HCT116 (cell line): ENCODE measurements at regions not wholly inside any gene's neighbourhood (a gene's known extent, or its start where the extent isn't known, plus 50 kb on each side); places are given as distances from the start of the nearest gene placed in this dataset.

Experiments used
- ATAC-seq: fragments of 200-7000 bp; cut with Tn5 transposase; 2 replicates; pipeline ENCODE4 v1.9.1; 2020; ENCODE audit warnings: mild to moderate bottlenecking, moderate library complexity
- BruUV-seq: library from RNA; stranded (reverse); fragments of 400-500 nt; replicated peaks from 2 replicates; lab custom pipeline; 2021; lab: Mats Ljungman, UMichigan
- CTCF ChIA-PET: fragments of 300-600 bp; sonication (Branson Sonifier 250); formaldehyde crosslinking; loops from one replicate; lab custom pipeline; 2021; ENCODE audit warnings: antibody characterized with exemption; lab: Charles Lee
- POLR2A ChIA-PET: fragments of 300-600, 350-600 bp; sonication (Branson Sonifier 250); formaldehyde crosslinking; loops from one replicate; lab custom pipeline; 2021; ENCODE audit warnings: antibody characterized with exemption; lab: Charles Lee
- RAD21 ChIA-PET, 2 experiments: fragments of 300-600 bp; sonication (Branson Sonifier 250); formaldehyde crosslinking; loops; one replicate each; lab custom pipeline; 2023; ENCODE audit warnings: low total read pairs in 2 of 2; ENCODE audit not compliant: uncharacterized antibody in 2 of 2, unreplicated experiment in 2 of 2, low non-redundant PET in 1 of 2; lab: Charles Lee
- DNase-seq: peaks from one replicate; pipeline ENCODE4 v3.0.0-alpha.2; 2010; ENCODE audit warnings: low read depth, low spot score
- H2AFZ ChIP-seq: fragments of 200-600 bp; shearing (Covaris generic), sonication (generic); 2 replicates; pipeline ENCODE4 v1.6.1; 2017; ENCODE audit warnings: low read depth, mixed run types, mixed read lengths, antibody characterized with exemption, low read length; ENCODE audit not compliant: poor library complexity, severe bottlenecking
- H3K27ac ChIP-seq: 2 replicates; pipeline ENCODE4 v1.5.1; 2012; ENCODE audit warnings: low read depth, low read length
- H3K27me3 ChIP-seq: fragments of 200-600 bp; sonication (generic); 2 replicates; pipeline ENCODE4 v1.6.1; 2016; ENCODE audit warnings: mixed run types, low read length, mixed read lengths; ENCODE audit not compliant: insufficient read depth
- H3K36me3 ChIP-seq, 2 experiments: fragments of 200-500 bp in 1 of 2; fragments of 200-600 bp in 1 of 2; sonication (Bioruptor generic) in 1 of 2; sonication (generic) in 1 of 2; 2 replicates each; pipeline versions ENCODE4 v1.5.1 to v1.6.1; 2014 to 2016; ENCODE audit warnings: low read length in 2 of 2, inconsistent platforms in 1 of 2, mixed read lengths in 1 of 2, mixed run types in 1 of 2; ENCODE audit not compliant: insufficient read depth in 2 of 2, control insufficient read depth in 1 of 2
- H3K4me1 ChIP-seq, 2 experiments: fragments of 200-600 bp in 1 of 2; sonication (generic) in 1 of 2; 2 replicates each; pipeline versions ENCODE4 v1.5.1 to v1.6.1; 2012 to 2017; ENCODE audit warnings: low read length in 2 of 2, inconsistent platforms in 1 of 2, mild to moderate bottlenecking in 1 of 2, mixed read lengths in 1 of 2, mixed run types in 1 of 2, moderate library complexity in 1 of 2; ENCODE audit not compliant: insufficient read depth in 2 of 2, control insufficient read depth in 1 of 2
- H3K4me2 ChIP-seq: fragments of 200-600 bp; sonication (generic); 2 replicates; pipeline ENCODE4 v1.6.1; 2017; ENCODE audit warnings: mixed run types, low read length, mixed read lengths
- H3K4me3 ChIP-seq, 2 experiments: fragments of 200-600 bp in 1 of 2; sonication (generic) in 1 of 2; replicated peaks in 1 of 2; 2 replicates each; pipeline ENCODE4 v1.5.1; 2011 to 2016; ENCODE audit warnings: low read length in 2 of 2, control low read depth in 1 of 2, low read depth in 1 of 2, mild to moderate bottlenecking in 1 of 2, mixed read lengths in 1 of 2, mixed run types in 1 of 2
- H3K79me2 ChIP-seq: fragments of 200-600 bp; sonication (generic); 2 replicates; pipeline ENCODE4 v1.6.1; 2017; ENCODE audit warnings: mild to moderate bottlenecking, mixed run types, low read length, moderate library complexity, mixed read lengths; ENCODE audit not compliant: insufficient read depth
- H3K9ac ChIP-seq: fragments of 200-600 bp; sonication (generic); 2 replicates; pipeline ENCODE4 v1.6.1; 2016; ENCODE audit warnings: low read length, mixed read lengths
- H3K9me2 ChIP-seq: fragments of 200-600 bp; sonication (generic), shearing (Covaris generic); 2 replicates; pipeline ENCODE4 v1.6.1; 2017; ENCODE audit warnings: mixed run types, mild to moderate bottlenecking, moderate library complexity; ENCODE audit not compliant: insufficient read depth
- H3K9me3 ChIP-seq, 2 experiments: fragments of 200-500 bp in 1 of 2; fragments of 200-600 bp in 1 of 2; sonication (Bioruptor generic) in 1 of 2; sonication (generic) in 1 of 2; 2 replicates each; pipeline ENCODE4 v1.6.1; 2014 to 2017; ENCODE audit warnings: low read length in 2 of 2, mixed read lengths in 2 of 2, inconsistent platforms in 1 of 2, low read depth in 1 of 2, mild to moderate bottlenecking in 1 of 2, mixed run types in 1 of 2, moderate library complexity in 1 of 2; ENCODE audit not compliant: control insufficient read depth in 1 of 2, insufficient read depth in 1 of 2
- H4K20me1 ChIP-seq: fragments of 200-600 bp; sonication (generic), shearing (Covaris generic); 2 replicates; pipeline ENCODE4 v1.6.1; 2017; ENCODE audit warnings: mixed run types, mild to moderate bottlenecking, moderate library complexity; ENCODE audit not compliant: insufficient read depth
- ATF3 ChIP-seq: IDR thresholded peaks from 2 replicates; pipeline ENCODE4 v1.6.1; 2012
- CBX3 ChIP-seq: IDR thresholded peaks from 2 replicates; pipeline ENCODE4 v1.6.1; 2012; ENCODE audit warnings: low read depth
- CTCF ChIP-seq, 3 experiments: fragments of 200-600 bp in 1 of 3; sonication (generic) in 1 of 3; IDR thresholded peaks in 2 of 3; conservative IDR thresholded peaks in 1 of 3; 2 replicates each; pipeline ENCODE4 v1.5.1; 2012 to 2017; ENCODE audit warnings: low read depth in 2 of 3, low read length in 2 of 3, antibody characterized with exemption in 1 of 3, borderline replicate concordance in 1 of 3, control low read depth in 1 of 3, mild to moderate bottlenecking in 1 of 3, mixed read lengths in 1 of 3, mixed run types in 1 of 3, moderate library complexity in 1 of 3; ENCODE audit not compliant: insufficient read depth in 1 of 3
- EGR1 ChIP-seq: IDR thresholded peaks from 2 replicates; pipeline ENCODE4 v1.6.1; 2012; ENCODE audit warnings: low read depth
- EZH2 ChIP-seq: fragments of 200-600 bp; sonication (generic); IDR thresholded peaks from 2 replicates; pipeline ENCODE4 v1.6.1; 2017; ENCODE audit warnings: antibody characterized with exemption, mixed run types
- FOSL1 ChIP-seq: IDR thresholded peaks from 2 replicates; pipeline ENCODE4 v1.6.1; 2012; ENCODE audit warnings: low read depth
- MAX ChIP-seq: IDR thresholded peaks from 2 replicates; pipeline ENCODE4 v1.6.1; 2012
- REST ChIP-seq: IDR thresholded peaks from 2 replicates; pipeline ENCODE4 v1.6.1; 2012; ENCODE audit warnings: low read depth
- SP1 ChIP-seq: IDR thresholded peaks from 2 replicates; pipeline ENCODE4 v1.6.1; 2012; ENCODE audit warnings: low read depth
- SRF ChIP-seq: IDR thresholded peaks from 2 replicates; pipeline ENCODE4 v1.6.1; 2012; ENCODE audit warnings: low read depth
- YY1 ChIP-seq: IDR thresholded peaks from 2 replicates; pipeline ENCODE4 v1.6.1; 2011; ENCODE audit warnings: low read length, low read depth, moderate library complexity, mild to moderate bottlenecking; ENCODE audit not compliant: insufficient replicate concordance; ENCODE audit errors: extremely low read depth
- ZBTB33 ChIP-seq: IDR thresholded peaks from 2 replicates; pipeline ENCODE4 v1.6.1; 2011; ENCODE audit warnings: mild to moderate bottlenecking, low read length, moderate library complexity; ENCODE audit not compliant: insufficient replicate concordance; ENCODE audit errors: extremely low read depth
- ZFX ChIP-seq: fragments of 450-650 bp; IDR thresholded peaks from 2 replicates; pipeline ENCODE4 v1.6.1; 2017
- intact Hi-C: fragments of 100-400 bp; cut with micrococcal nuclease; formaldehyde crosslinking; loops from 2 replicates; pipeline ENCODE4 v1.10.0; 2022

GRCh38 chr7:19262826-19263225, 117.6 kb upstream of the FERD3L start:
- Histone ChIP-seq H3K4me3 (no peak overlapping the region), H3K9me2 (no peaks in the 10 kb centered on the region), H4K20me1 (no peaks in the 10 kb centered on the region), H3K27me3 (no peaks in the 10 kb centered on the region), H3K4me1 (no peaks in the 10 kb centered on the region), H3K9me3 (no peaks in the 10 kb centered on the region), H2AFZ (no peak overlapping the region), H3K36me3 (no peaks in the 10 kb centered on the region), H3K9ac (no peak overlapping the region), H3K4me2 (no peak overlapping the region), H3K27ac (no peak overlapping the region), H3K79me2 (no peaks in the 10 kb centered on the region)
- TF ChIP-seq SRF = no peak
- TF ChIP-seq ZFX = no peak
- no peak for TF ChIP-seq ATF3
- TF ChIP-seq CBX3 = no peak
- TF ChIP-seq MAX = no peak
- TF ChIP-seq FOSL1 = no peak
- ChIA-PET POLR2A (no interaction called here), CTCF (interaction anchor here (0.8 kb wide), 1 partner anchor 141 kb away, joined by 4 read pairs; no protein-coding TSS in a partner anchor), RAD21 (no interaction called here)
- ATAC-seq (no peak), DNase-seq (no peak)
- intact Hi-C loops = no loop called here
- BruUV-seq = no TSS peak

GRCh38 chr7:19249281-19249680, 104.1 kb upstream of the FERD3L start:
- no peak overlapping the region for H2AFZ ChIP-seq
- ChIA-PET POLR2A (no interaction called here), CTCF (no interaction called here), RAD21 (no interaction called here)
- no peaks in the 10 kb centered on the region for H3K79me2 ChIP-seq
- H3K4me3 ChIP-seq = no peak overlapping the region
- H3K9ac ChIP-seq = no peak overlapping the region
- no peaks in the 10 kb centered on the region for H3K9me3 ChIP-seq
- H3K27ac ChIP-seq = no peak overlapping the region
- BruUV-seq = no TSS peak
- H3K9me2 ChIP-seq = no peaks in the 10 kb centered on the region
- no peaks in the 10 kb centered on the region for H4K20me1 ChIP-seq
- H3K27me3 ChIP-seq = no peaks in the 10 kb centered on the region
- no peak for ATAC-seq
- no peaks in the 10 kb centered on the region for H3K36me3 ChIP-seq
- DNase-seq = no peak
- H3K4me2 ChIP-seq = no peak overlapping the region
- H3K4me1 ChIP-seq = no peaks in the 10 kb centered on the region
- intact Hi-C loops = no loop called here
- TF ChIP-seq FOSL1 (no peak), ZBTB33 (no peak), REST (no peak), YY1 (no peak), SRF (no peak), EGR1 (no peak), CBX3 (no peak), CTCF (IDR thresholded peaks at IDR 0.05 in 2 of 3, conservative IDR thresholded peaks at IDR 0.05 in 1 of 3; ENCODE audit: borderline replicate concordance in 1 of 3, insufficient read depth in 1 of 3, low read depth in 2 of 3, low read length in 2 of 3) (no peak), SP1 (no peak), ZFX (no peak), EZH2 (no peak)
